Stimulated activated CD8-positive, alpha-beta memory T cell treated with anti-CD3 and anti-CD28 coated beads, Interleukin-7, amount 100 ng/mL, for 1 hour (primary cell): ENCODE measurements at regions not wholly inside any gene's neighbourhood (a gene's known extent, or its start where the extent isn't known, plus 50 kb on each side); places are given as distances from the start of the nearest gene placed in this dataset.

Experiments used
- DNase-seq, 2 donors: peaks; one replicate each; pipeline ENCODE4 v3.0.0-alpha.2; 2020; ENCODE audit warnings: low read depth in 2 of 2

- no peak for DNase-seq
Observed at GRCh38 chr10:29757551-29758297, 123.0 kb upstream of the SVIL start.

- no peak for DNase-seq
Observed at GRCh38 chr10:29756451-29756850, 121.7 kb upstream of the SVIL start.

GRCh38 chr10:29753283-29753682, 118.5 kb upstream of the SVIL start:
- DNase-seq = no peak

DNA sequence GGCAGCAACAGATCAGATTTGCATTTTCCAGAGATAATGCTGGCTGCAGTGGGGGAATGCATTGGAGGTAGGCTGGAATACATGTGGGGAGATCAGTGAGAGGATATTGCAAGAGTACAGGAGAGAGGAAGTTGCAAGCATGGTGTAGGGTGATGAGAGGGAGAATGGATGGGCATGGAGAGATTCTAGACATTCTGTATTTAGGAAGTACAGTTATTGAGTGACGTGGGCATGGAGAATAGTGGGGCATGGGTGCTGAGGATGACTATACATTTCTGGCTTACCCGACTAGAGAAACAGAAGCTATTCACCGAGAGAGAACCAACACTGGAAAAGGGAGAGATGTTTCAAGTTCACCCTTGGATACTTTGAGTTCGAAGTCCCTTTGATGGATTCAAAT, 116.9 kb upstream of the SVIL start:
- no peak for DNase-seq

DNA sequence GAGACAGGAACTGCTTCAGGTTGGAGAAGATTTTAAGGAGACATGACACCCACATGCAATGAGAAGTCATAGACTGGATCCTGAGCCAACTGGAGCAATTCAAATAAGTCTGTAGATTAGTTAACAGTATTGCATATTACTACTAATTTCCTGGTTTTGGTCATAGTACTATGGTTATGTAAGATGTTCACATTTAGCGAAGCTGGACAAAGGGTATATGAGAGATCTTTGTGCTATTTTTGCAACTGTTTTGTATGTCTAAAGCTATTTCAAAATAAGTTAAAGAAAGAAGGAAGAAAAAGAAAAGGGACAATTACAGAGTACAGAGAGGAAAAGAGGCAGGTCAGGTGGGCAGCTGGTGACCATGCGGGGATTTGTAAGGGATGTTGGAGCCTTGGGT, 116.5 kb upstream of the SVIL start:
- DNase-seq = no peak

DNA sequence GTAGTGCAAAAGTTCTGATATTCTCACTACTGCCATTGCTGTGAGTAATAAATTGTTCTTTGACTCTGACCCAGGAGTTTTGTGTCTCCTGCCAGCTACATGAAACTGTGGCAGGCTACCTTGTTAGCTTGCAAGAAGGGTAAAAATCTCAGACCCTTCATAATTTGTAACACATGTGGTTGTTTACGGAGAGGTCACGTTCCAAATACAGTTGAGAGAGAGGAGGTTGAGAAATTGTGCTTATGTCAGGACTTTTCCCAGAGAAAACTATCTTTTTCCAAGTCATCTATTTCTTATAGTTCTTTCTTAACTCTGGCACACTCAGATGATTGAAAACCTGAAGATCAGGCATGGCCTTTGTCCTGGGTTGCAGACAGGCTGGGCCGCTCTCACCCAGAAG, 114.4 kb upstream of the SVIL start:
- DNase-seq = no peak

DNA sequence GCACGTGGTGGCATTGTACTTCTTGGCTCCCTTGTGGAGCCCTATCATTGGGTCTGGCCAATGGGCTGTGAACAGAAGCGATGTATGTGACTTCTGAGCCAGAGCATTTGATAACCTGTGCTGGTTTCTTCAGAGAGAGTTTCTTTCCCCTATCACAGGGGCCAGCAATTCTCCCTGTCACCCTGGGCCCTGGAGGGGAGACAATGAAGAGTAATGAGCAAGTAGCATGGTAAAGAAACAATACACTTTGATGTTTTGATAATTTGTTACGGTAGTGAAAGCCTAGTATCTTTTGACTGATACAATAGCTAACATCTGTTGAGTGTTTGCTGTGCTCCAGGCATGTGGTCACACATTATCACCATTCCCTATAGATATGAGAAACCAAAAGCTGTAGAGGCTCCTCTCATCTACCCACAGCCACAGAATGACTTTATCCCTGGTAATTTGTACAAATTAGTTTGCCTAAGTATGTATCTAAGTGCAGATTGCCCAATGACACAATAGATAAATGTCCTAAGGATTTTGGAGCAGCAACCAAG, 113.4 kb upstream of the SVIL start:
- no peak for DNase-seq

- DNase-seq = no peak
Observed at GRCh38 chr10:29746080-29746797, 111.5 kb upstream of the SVIL start.

- no peak for DNase-seq
Observed at GRCh38 chr10:29740981-29741545, 106.3 kb upstream of the SVIL start.

DNA sequence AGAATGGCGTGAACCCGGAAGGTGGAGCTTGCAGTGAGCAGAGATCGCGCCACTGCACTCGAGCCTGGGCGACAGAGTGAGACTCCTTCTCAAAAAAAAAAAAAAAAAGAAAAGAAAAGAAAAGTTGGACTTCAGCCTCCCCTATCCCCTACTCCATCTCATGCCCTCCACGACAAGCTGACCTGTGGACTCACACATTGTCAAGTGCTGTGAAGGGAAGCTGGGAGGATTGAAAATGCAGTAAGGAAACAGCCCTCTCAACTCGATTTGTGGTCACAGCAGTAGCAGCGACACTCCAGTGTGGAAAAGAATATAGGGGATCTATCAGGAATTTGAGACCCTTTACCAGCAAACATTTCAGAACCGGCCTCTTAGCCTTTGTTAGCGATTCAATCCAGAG, 103.6 kb upstream of the SVIL start:
- no peak for DNase-seq

DNA sequence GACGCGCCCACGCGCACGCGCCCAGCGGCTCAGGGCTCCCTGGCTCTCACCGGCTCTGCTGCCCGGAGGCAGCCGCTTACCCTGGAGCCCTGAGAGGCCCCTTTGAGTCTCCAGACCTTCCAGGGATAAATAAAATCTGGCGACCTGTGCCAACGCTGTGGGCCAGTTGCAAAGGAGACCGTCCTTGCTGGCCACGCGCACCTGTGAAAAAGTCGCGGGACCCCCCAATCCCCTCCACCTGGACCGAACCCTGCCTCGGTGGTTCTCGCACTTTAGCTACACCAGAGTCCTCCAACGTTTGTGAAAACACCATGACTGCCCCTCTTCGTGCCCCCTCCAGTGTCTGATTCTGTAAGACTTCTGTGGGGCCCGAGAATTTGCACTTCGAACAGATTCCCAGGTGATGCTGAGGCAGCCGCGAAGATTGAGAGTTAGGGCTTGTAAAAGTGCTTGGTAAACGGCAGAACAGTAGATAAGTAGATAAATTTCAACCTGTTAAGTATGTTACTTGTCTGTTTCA, 102.4 kb upstream of the SVIL start:
- no peak for DNase-seq

DNA sequence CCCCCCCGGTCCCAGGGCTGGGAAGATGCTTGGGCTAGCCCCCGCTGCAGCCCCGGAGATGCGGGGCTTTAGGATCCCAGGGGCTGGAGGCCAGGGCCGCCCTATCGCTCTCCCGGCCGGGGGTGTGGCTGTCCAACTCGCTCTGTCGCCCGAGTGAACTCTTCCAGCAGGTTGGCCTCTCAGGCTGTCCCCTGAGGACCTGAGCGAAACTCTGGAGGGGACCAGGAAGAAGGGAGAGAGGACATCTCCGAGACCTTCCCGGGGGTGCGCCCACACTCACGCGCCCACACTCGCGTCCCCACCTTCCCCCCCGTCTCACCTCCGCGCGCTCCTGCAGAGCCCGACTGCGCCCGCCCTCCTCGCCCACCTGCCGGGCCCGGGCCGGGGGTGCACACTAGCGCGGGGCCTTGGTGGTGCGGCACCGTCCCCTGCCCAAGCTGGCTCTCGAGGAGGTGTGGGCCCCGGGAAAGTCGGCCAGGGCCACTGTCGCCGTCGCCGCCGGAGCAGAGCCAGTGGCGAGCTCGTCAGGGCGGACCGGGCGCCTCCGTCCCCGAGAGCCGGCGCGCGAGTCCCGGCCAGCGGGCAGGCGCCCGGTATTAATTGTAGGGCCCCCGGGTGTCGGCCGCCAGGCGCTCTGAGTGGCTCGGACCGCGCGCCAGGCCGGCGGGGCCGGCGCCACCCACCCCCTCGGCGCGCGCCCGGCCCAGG, 101.7 kb upstream of the SVIL start:
- no peak for DNase-seq

DNA sequence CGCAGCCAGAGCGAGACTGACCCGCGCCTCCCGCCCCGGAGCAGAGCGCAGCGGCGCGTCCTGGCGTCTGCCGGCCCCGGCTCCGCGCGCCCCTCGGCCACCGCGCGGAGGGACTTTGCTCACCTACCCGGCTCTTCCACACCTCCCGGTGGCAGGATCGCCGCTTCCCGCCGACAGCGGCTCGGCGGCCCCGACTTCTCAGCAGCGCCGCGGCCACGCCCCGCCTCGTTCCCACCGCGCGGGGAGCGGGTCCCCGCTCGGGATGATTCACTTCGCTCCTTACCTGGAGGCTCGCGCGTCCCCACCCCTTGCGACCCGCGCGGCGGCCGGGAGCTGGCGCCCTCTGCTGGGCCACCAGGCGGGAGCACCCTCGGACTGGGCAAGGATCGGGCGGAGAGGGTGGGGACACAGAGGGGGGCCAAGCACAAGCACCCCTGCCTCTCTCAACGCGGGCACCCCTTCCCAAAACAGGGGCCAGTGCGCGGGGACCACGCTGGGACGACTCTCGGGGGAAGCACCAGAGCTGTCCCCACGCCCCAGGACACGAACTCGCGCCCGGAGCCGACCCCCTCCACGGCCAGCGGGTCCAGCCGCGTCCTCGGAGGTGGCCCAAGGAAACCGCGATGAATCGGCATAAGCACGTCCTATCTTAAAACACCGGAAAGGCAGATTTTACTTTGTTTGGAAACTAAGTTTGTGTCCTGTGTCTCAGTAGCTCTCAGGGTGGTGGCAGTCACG, 101.0 kb upstream of the SVIL start:
- peak; percentile 62 to 72 for DNase-seq

DNA sequence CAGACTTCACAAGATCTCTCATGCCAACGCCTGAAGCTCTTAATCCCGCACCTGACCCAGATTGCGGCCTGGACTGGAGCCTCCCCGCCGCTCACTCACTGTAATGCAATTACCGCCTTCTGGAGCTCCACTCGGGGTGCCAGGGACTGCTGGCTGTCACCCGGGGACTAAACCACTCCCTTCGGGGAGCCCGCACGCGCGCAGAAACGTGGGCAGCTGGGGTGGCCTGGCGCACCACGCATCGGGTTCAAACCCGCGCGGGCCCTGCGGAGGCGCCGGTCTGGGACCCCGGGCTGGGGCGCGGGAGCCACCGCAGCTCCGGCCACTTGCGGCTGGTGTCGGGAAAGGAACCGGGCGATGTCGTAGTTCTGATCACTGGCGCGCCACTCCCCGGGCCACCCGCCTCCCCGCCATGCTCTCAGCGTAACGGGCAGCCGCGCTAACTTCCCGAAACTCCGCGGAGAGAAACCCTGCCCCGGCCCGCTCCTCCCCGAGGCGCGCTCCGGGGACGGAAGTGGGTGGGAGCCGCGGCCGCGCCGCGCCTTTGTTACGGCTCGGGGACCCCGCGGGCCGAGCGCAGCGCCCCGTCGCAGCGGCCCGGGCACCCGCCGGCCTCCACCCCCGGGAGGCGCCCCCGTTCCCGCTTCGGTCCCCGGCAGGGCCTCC, 100.3 kb upstream of the SVIL start:
- DNase-seq = peak in 1 of 2 donors; percentile 25

DNA sequence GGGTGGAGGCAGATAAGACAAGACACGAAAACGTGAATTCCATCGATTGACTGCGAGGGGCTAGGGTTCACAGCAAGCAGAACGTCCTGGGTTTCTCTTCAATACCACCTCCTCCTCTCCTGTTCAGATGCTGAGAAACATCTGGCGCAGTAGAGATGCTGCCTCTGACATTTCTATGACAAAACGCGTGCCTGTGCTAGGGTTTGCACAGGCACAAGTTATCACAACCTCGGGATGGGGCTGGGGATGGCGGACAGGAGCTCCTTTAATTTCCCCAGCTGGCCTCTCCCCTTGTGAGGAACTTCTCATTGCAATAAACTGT, 99.8 kb upstream of the SVIL start:
- no peak for DNase-seq

DNA sequence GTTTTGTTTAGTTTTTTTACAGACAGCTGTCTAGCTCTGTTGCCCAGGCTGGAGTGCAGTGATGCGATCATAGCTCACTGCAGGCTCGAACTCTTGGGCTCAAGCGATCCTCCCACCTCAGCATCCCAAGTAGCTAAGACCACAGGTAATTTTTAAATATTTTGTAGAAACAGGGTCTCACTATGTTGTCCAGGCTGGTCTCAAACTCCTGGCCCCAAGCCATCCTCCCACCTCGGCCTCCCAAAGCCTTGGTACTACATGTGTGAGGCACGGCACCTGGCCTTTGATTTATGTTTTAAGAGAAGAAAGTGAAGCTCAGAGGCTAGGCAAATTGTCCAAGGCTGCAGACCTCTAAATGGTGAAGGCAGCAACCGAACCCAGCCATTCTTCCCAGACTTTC, 98.6 kb upstream of the SVIL start:
- no peak for DNase-seq

GRCh38 chr10:29732918-29733317, 98.1 kb upstream of the SVIL start:
- no peak for DNase-seq

DNA sequence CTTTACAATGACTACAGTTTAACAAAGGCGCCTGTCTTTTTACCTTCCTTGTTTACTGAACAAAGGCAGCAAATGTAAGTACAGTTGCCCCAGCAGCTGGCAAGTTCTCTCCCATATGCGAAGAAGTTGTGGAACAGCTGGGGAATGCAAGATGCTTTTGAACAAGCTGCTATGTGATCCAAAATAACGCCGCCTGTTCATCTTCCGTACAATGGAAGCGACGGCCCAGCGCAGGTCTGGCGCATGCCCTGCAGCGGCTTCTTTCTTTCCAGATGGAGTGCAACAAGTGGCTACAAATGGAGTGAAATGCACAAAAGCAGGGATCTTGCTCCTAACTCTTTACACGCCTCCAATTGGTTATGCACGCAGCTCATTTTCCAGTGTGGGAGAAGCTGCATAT, 97.0 kb upstream of the SVIL start:
- no peak for DNase-seq

DNA sequence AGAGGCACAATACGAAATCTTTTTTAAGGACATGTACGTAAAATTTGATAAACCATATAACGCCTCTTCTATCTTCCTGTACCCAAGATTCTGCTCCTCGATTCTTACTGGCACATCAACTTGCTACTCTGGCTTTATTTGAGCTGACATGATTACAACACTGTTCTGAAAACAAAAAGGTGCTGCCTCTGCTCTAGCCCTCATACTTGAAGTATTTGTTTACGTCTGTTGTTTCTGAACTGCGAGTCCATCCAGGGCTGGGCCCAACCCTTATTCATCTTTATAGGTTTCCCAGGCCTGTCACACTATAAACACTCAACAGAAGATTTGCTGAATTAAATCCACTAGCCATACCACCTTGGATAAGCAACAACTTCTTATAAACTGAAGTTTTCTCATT, 96.2 kb upstream of the SVIL start:
- no peak for DNase-seq

DNA sequence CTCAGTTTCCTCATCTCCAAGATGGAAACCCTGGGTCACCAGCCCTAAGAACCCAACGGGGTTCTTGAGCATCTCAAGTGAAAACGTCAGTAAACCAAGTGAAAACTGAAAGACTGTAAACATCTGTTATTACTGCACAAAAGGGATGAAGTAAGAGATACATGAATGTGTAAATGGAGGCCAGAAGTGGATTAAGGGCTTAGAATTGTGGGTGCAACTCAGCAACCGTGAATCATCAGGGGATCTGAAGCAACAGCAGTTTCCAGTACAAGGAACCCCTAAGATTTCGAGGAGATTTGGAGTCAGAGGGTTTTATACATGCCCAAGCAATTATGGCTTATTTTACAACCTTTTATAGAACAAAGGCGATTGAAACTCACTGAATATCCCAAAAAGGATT, 95.7 kb upstream of the SVIL start:
- no peak for DNase-seq

GRCh38 chr10:29728541-29729049, 93.8 kb upstream of the SVIL start:
- no peak for DNase-seq
